Mesothelial cell of epicardium (in vitro differentiated cells): ENCODE measurements at regions not wholly inside any gene's neighbourhood (a gene's known extent, or its start where the extent isn't known, plus 50 kb on each side); places are given as distances from the start of the nearest gene placed in this dataset.

ENCODE experiments used
- DNase-seq, 2 experiments: peaks; one replicate each; pipeline ENCODE4 v3.0.0; 2021; ENCODE audit warnings: low spot score in 2 of 2; ENCODE audit not compliant: unreplicated experiment in 2 of 2
- H3K27ac Mint-ChIP-seq: 2 replicates; pipeline ENCODE4 v1.8.0; 2021; ENCODE audit warnings: mixed read lengths
- H3K27me3 Mint-ChIP-seq: 2 replicates; pipeline ENCODE4 v1.8.0; 2021; ENCODE audit warnings: low read depth, mixed read lengths
- H3K36me3 Mint-ChIP-seq: 2 replicates; pipeline ENCODE4 v1.8.0; 2021; ENCODE audit warnings: mixed read lengths
- H3K4me1 Mint-ChIP-seq: 2 replicates; pipeline ENCODE4 v1.8.0; 2021; ENCODE audit warnings: mixed read lengths
- H3K4me3 Mint-ChIP-seq: 2 replicates; pipeline ENCODE4 v1.8.0; 2021; ENCODE audit warnings: mild to moderate bottlenecking, moderate library complexity, mixed read lengths
- H3K9me3 Mint-ChIP-seq: 2 replicates; pipeline ENCODE4 v1.8.0; 2021; ENCODE audit warnings: mixed read lengths
- CTCF ChIP-seq: fragments of 200-600 bp; sonication (generic); IDR thresholded peaks from one replicate; pipeline ENCODE4 v1.5.0; 2021; ENCODE audit warnings: antibody characterized with exemption; ENCODE audit not compliant: unreplicated experiment

GRCh38 chr5:104774372-104774771, 1211.8 kb upstream of the NUDT12 start:
- Mint-ChIP-seq H3K27ac (no peak overlapping the region), H3K27me3 (no peaks in the 10 kb centered on the region), H3K36me3 (no peaks in the 10 kb centered on the region), H3K4me3 (no peak overlapping the region), H3K4me1 (peaks cover 4% of the 10 kb centered on the region), H3K9me3 (peaks cover 3% of the 10 kb centered on the region)
- no peak for DNase-seq
- no peak for TF ChIP-seq CTCF

GRCh38 chr5:104764197-104764596, 1201.6 kb upstream of the NUDT12 start:
- H3K36me3 Mint-ChIP-seq, result peaks cover 2% of the 10 kb centered on the region
- H3K4me1 Mint-ChIP-seq, result peaks cover 3% of the 10 kb centered on the region
- peaks cover 18% of the 10 kb centered on the region for H3K9me3 Mint-ChIP-seq
- H3K4me3 Mint-ChIP-seq, result no peak overlapping the region
- H3K27me3 Mint-ChIP-seq, result no peaks in the 10 kb centered on the region
- no peak for TF ChIP-seq CTCF
- H3K27ac Mint-ChIP-seq, result no peak overlapping the region
- no peak for DNase-seq

GRCh38 chr5:104763216-104763615, 1200.6 kb upstream of the NUDT12 start:
- Mint-ChIP-seq H3K36me3 (peaks cover 2% of the 10 kb centered on the region), H3K27ac (no peak overlapping the region), H3K4me1 (peaks cover 7% of the 10 kb centered on the region), H3K4me3 (no peak overlapping the region), H3K27me3 (no peaks in the 10 kb centered on the region), H3K9me3 (peaks cover 18% of the 10 kb centered on the region)
- TF ChIP-seq CTCF, result no peak
- DNase-seq, result no peak

- Mint-ChIP-seq H3K36me3 (peaks cover 2% of the 10 kb centered on the region), H3K27me3 (no peaks in the 10 kb centered on the region), H3K9me3 (peaks cover 19% of the 10 kb centered on the region), H3K27ac (no peak overlapping the region), H3K4me3 (no peak overlapping the region), H3K4me1 (peaks cover 7% of the 10 kb centered on the region)
- no peak for DNase-seq
- TF ChIP-seq CTCF, result no peak
Observed at GRCh38 chr5:104757915-104758314, 1195.3 kb upstream of the NUDT12 start.

- Mint-ChIP-seq H3K9me3 (peaks cover 17% of the 10 kb centered on the region), H3K27me3 (no peaks in the 10 kb centered on the region), H3K4me3 (no peak overlapping the region), H3K27ac (no peak overlapping the region), H3K36me3 (peaks cover 2% of the 10 kb centered on the region), H3K4me1 (peaks cover 7% of the 10 kb centered on the region)
- no peak for TF ChIP-seq CTCF
- DNase-seq, result no peak
Observed at GRCh38 chr5:104755806-104756205, 1193.2 kb upstream of the NUDT12 start.
